Suprapubic skin (tissue), 3 donors: ENCODE measurements at regions not wholly inside any gene's neighbourhood (a gene's known extent, or its start where the extent isn't known, plus 50 kb on each side); places are given as distances from the start of the nearest gene placed in this dataset.

ENCODE experiments used
- CTCF ChIP-seq, 2 donors: fragments of 200-600 bp in 1 of 2; fragments of 450-650 bp in 1 of 2; sonication (generic) in 1 of 2; IDR thresholded peaks; one replicate each; pipeline ENCODE4 v1.5.1; 2016 to 2019; ENCODE audit warnings: antibody characterized with exemption in 2 of 2, mild to moderate bottlenecking in 1 of 2, moderate library complexity in 1 of 2
- POLR2AphosphoS5 ChIP-seq, 3 donors: sonication (generic); formaldehyde crosslinking; IDR thresholded peaks; one replicate each; pipeline ENCODE4 v1.6.1; 2017; ENCODE audit warnings: antibody characterized with exemption in 3 of 3

DNA sequence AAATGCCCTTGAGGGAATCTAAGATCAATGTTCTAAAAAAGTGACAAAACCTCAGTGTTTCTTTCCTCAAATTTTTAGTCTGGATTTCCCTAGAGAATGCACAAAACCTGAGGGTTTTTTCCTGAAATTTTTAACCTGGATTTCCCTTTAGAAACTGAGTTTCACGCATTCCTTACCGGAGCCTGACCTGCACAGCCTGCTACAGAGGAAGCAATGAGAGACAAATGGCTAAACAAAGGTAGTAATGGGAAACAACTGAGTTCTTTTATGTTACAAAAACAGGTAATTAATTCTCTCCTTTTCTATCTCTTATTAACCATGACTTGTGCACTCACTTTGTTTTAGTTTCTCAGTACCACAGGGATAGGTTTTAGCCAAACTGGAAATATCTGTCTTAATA is 281.7 kb upstream of the NT5E start:
- TF ChIP-seq CTCF (IDR thresholded peaks at IDR 0.05) (no peak), POLR2AphosphoS5 (IDR thresholded peaks at IDR 0.05) (no peak)
